Activated CD4-positive, alpha-beta T cell treated with anti-CD3 and anti-CD28 coated beads, Interleukin-2, amount 10 ng/mL, durations not matched to agents 24 days and 14 days (primary cell): ENCODE measurements at regions not wholly inside any gene's neighbourhood (a gene's known extent, or its start where the extent isn't known, plus 50 kb on each side); places are given as distances from the start of the nearest gene placed in this dataset.

Experiments
- DNase-seq: peaks from one replicate; pipeline ENCODE4 v3.0.0; 2022
- H3K27ac Mint-ChIP-seq: one replicate; pipeline ENCODE4 v1.8.0; 2022; ENCODE audit warnings: mild to moderate bottlenecking, mixed read lengths
- H3K27me3 Mint-ChIP-seq: one replicate; pipeline ENCODE4 v1.8.0; 2022; ENCODE audit warnings: mixed read lengths
- H3K36me3 Mint-ChIP-seq: one replicate; pipeline ENCODE4 v1.8.0; 2022; ENCODE audit warnings: low read depth, mild to moderate bottlenecking, mixed read lengths
- H3K4me1 Mint-ChIP-seq: one replicate; pipeline ENCODE4 v1.8.0; 2021; ENCODE audit warnings: mixed read lengths
- H3K4me3 Mint-ChIP-seq: one replicate; pipeline ENCODE4 v1.8.0; 2022; ENCODE audit warnings: mild to moderate bottlenecking, moderate library complexity, mixed read lengths
- H3K9me3 Mint-ChIP-seq: one replicate; pipeline ENCODE4 v1.8.0; 2021; ENCODE audit warnings: mixed read lengths
- intact Hi-C: fragments of 100-400 bp; cut with micrococcal nuclease; formaldehyde crosslinking; loops from one replicate; pipeline ENCODE4 v1.15.1; 2023

- intact Hi-C loops: no loop called here
- DNase-seq: no peak
- Mint-ChIP-seq H3K27ac (no peak overlapping the region), H3K9me3 (no peaks in the 10 kb centered on the region), H3K27me3 (no peaks in the 10 kb centered on the region), H3K36me3 (no peaks in the 10 kb centered on the region), H3K4me3 (no peak overlapping the region), H3K4me1 (no peaks in the 10 kb centered on the region)
These were observed 348.0 kb downstream of the SEC23A start for GRCh38 chr14:38755036-38755435.

- no peak overlapping the region for H3K4me3 Mint-ChIP-seq
These were observed 350.3 kb downstream of the SEC23A start for GRCh38 chr14:38752750-38753149.

GRCh38 chr14:38752341-38752740 lies 350.7 kb downstream of the SEC23A start:
- no peaks in the 10 kb centered on the region for H3K4me1 Mint-ChIP-seq
- no peak overlapping the region for H3K27ac Mint-ChIP-seq
- H3K36me3 Mint-ChIP-seq: no peaks in the 10 kb centered on the region
- H3K4me3 Mint-ChIP-seq: no peak overlapping the region
- intact Hi-C loops: no loop called here
- no peaks in the 10 kb centered on the region for H3K9me3 Mint-ChIP-seq
- no peak for DNase-seq
- no peaks in the 10 kb centered on the region for H3K27me3 Mint-ChIP-seq

More at GRCh38 chr14:38752750-38753149, 350.3 kb downstream of the SEC23A start:
- Mint-ChIP-seq H3K27me3 (no peaks in the 10 kb centered on the region), H3K27ac (no peak overlapping the region), H3K4me1 (no peaks in the 10 kb centered on the region), H3K36me3 (no peaks in the 10 kb centered on the region), H3K9me3 (no peaks in the 10 kb centered on the region)
- intact Hi-C loops: no loop called here
- DNase-seq: no peak

GRCh38 chr14:38751459-38751858 lies 351.6 kb downstream of the SEC23A start:
- H3K9me3 Mint-ChIP-seq: no peaks in the 10 kb centered on the region
- intact Hi-C loops: no loop called here
- H3K27me3 Mint-ChIP-seq: no peaks in the 10 kb centered on the region
- no peaks in the 10 kb centered on the region for H3K36me3 Mint-ChIP-seq
- no peak overlapping the region for H3K4me3 Mint-ChIP-seq
- no peak for DNase-seq
- no peak overlapping the region for H3K27ac Mint-ChIP-seq
- no peaks in the 10 kb centered on the region for H3K4me1 Mint-ChIP-seq

- H3K27me3 Mint-ChIP-seq: no peaks in the 10 kb centered on the region
- intact Hi-C loops: no loop called here
- no peak overlapping the region for H3K27ac Mint-ChIP-seq
- no peaks in the 10 kb centered on the region for H3K36me3 Mint-ChIP-seq
- no peak overlapping the region for H3K4me3 Mint-ChIP-seq
- no peaks in the 10 kb centered on the region for H3K4me1 Mint-ChIP-seq
- H3K9me3 Mint-ChIP-seq: no peaks in the 10 kb centered on the region
- no peak for DNase-seq
These were observed 353.1 kb downstream of the SEC23A start for GRCh38 chr14:38749936-38750335.

GRCh38 chr14:38745861-38746260 lies 357.2 kb downstream of the SEC23A start:
- H3K36me3 Mint-ChIP-seq: no peaks in the 10 kb centered on the region
- DNase-seq: no peak
- no peaks in the 10 kb centered on the region for H3K9me3 Mint-ChIP-seq
- H3K27ac Mint-ChIP-seq: no peak overlapping the region
- H3K27me3 Mint-ChIP-seq: no peaks in the 10 kb centered on the region
- no peak overlapping the region for H3K4me3 Mint-ChIP-seq
- intact Hi-C loops: no loop called here
- H3K4me1 Mint-ChIP-seq: no peaks in the 10 kb centered on the region

- H3K4me1 Mint-ChIP-seq: no peaks in the 10 kb centered on the region
- no peak for DNase-seq
- no peak overlapping the region for H3K27ac Mint-ChIP-seq
- no peaks in the 10 kb centered on the region for H3K9me3 Mint-ChIP-seq
- no peaks in the 10 kb centered on the region for H3K36me3 Mint-ChIP-seq
- H3K27me3 Mint-ChIP-seq: no peaks in the 10 kb centered on the region
- intact Hi-C loops: no loop called here
- no peak overlapping the region for H3K4me3 Mint-ChIP-seq
These were observed 359.0 kb downstream of the SEC23A start for GRCh38 chr14:38743966-38744584.

- H3K36me3 Mint-ChIP-seq: no peaks in the 10 kb centered on the region
- no peak overlapping the region for H3K4me3 Mint-ChIP-seq
- H3K27me3 Mint-ChIP-seq: no peaks in the 10 kb centered on the region
- H3K4me1 Mint-ChIP-seq: no peaks in the 10 kb centered on the region
- H3K27ac Mint-ChIP-seq: no peak overlapping the region
- intact Hi-C loops: no loop called here
- no peaks in the 10 kb centered on the region for H3K9me3 Mint-ChIP-seq
- DNase-seq: no peak
These were observed 365.2 kb downstream of the SEC23A start for GRCh38 chr14:38737686-38738407.

GRCh38 chr14:38735005-38735404 lies 368.0 kb downstream of the SEC23A start:
- no peaks in the 10 kb centered on the region for H3K9me3 Mint-ChIP-seq
- no peaks in the 10 kb centered on the region for H3K36me3 Mint-ChIP-seq
- H3K27me3 Mint-ChIP-seq: no peaks in the 10 kb centered on the region
- H3K27ac Mint-ChIP-seq: no peak overlapping the region
- intact Hi-C loops: no loop called here
- no peaks in the 10 kb centered on the region for H3K4me1 Mint-ChIP-seq
- DNase-seq: no peak
- H3K4me3 Mint-ChIP-seq: no peak overlapping the region

- DNase-seq: no peak
- no peaks in the 10 kb centered on the region for H3K27me3 Mint-ChIP-seq
- intact Hi-C loops: no loop called here
- H3K4me3 Mint-ChIP-seq: no peak overlapping the region
- H3K27ac Mint-ChIP-seq: no peak overlapping the region
- no peaks in the 10 kb centered on the region for H3K9me3 Mint-ChIP-seq
- no peaks in the 10 kb centered on the region for H3K36me3 Mint-ChIP-seq
- no peaks in the 10 kb centered on the region for H3K4me1 Mint-ChIP-seq
These were observed 371.1 kb downstream of the SEC23A start for GRCh38 chr14:38731962-38732361.

- Mint-ChIP-seq H3K27ac (no peak overlapping the region), H3K27me3 (no peaks in the 10 kb centered on the region), H3K4me3 (no peak overlapping the region), H3K4me1 (no peaks in the 10 kb centered on the region), H3K9me3 (no peaks in the 10 kb centered on the region), H3K36me3 (no peaks in the 10 kb centered on the region)
- intact Hi-C loops: no loop called here
- DNase-seq: no peak
These were observed 372.6 kb downstream of the SEC23A start for GRCh38 chr14:38730420-38730819.

- no peak overlapping the region for H3K27ac Mint-ChIP-seq
- no peak for DNase-seq
- H3K4me3 Mint-ChIP-seq: no peak overlapping the region
- H3K27me3 Mint-ChIP-seq: no peaks in the 10 kb centered on the region
- no peaks in the 10 kb centered on the region for H3K9me3 Mint-ChIP-seq
- H3K36me3 Mint-ChIP-seq: no peaks in the 10 kb centered on the region
- H3K4me1 Mint-ChIP-seq: no peaks in the 10 kb centered on the region
- intact Hi-C loops: no loop called here
These were observed 375.3 kb downstream of the SEC23A start for GRCh38 chr14:38727731-38728130.

- Mint-ChIP-seq H3K36me3 (no peaks in the 10 kb centered on the region), H3K4me3 (no peak overlapping the region), H3K9me3 (no peaks in the 10 kb centered on the region), H3K27ac (no peak overlapping the region), H3K27me3 (no peaks in the 10 kb centered on the region), H3K4me1 (no peaks in the 10 kb centered on the region)
- no peak for DNase-seq
- intact Hi-C loops: no loop called here
These were observed 378.4 kb downstream of the SEC23A start for GRCh38 chr14:38724621-38725020.

GRCh38 chr14:38723959-38724358 lies 379.1 kb downstream of the SEC23A start:
- H3K27ac Mint-ChIP-seq: no peak overlapping the region
- H3K9me3 Mint-ChIP-seq: no peaks in the 10 kb centered on the region
- DNase-seq: no peak
- no peaks in the 10 kb centered on the region for H3K36me3 Mint-ChIP-seq
- intact Hi-C loops: no loop called here
- H3K27me3 Mint-ChIP-seq: no peaks in the 10 kb centered on the region
- H3K4me3 Mint-ChIP-seq: no peak overlapping the region
- H3K4me1 Mint-ChIP-seq: no peaks in the 10 kb centered on the region

GRCh38 chr14:38723277-38723676 lies 379.8 kb downstream of the SEC23A start:
- no peak for DNase-seq
- intact Hi-C loops: no loop called here

More at GRCh38 chr14:38723277-38723676, 379.8 kb downstream of the SEC23A start:
- Mint-ChIP-seq H3K27me3 (no peaks in the 10 kb centered on the region), H3K4me3 (no peak overlapping the region), H3K27ac (no peak overlapping the region), H3K9me3 (no peaks in the 10 kb centered on the region), H3K36me3 (no peaks in the 10 kb centered on the region), H3K4me1 (no peaks in the 10 kb centered on the region)
